ENCODE measurements at regions not wholly inside any gene's neighbourhood (a gene's known extent, or its start where the extent isn't known, plus 50 kb on each side); places are given as distances from the start of the nearest gene placed in this dataset.

DNA sequence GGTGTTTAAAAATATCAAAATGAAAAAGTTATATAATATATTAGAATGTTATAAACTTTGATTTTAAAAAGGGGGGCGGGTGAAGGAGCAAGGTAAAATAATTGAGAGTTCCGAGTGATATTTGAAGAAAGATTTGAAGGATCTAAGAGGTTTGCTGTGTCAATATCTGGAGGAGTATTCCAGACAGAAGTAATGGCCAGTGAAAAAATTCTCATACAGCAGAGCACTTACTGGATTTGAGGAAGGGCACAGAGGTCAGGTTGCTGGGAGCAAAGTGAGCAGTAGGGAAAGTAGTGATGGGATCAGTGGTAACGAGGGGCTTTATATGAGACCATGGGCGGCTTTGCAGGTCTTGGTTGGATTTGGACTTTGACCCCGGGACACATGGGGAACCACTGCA lies 531.5 kb downstream of the ADCYAP1 start:
- TF ChIP-seq EZH2phosphoT487 (IDR thresholded peaks at IDR 0.05; ENCODE audit: low read length) = no peak
- TF ChIP-seq, protein P1, sequence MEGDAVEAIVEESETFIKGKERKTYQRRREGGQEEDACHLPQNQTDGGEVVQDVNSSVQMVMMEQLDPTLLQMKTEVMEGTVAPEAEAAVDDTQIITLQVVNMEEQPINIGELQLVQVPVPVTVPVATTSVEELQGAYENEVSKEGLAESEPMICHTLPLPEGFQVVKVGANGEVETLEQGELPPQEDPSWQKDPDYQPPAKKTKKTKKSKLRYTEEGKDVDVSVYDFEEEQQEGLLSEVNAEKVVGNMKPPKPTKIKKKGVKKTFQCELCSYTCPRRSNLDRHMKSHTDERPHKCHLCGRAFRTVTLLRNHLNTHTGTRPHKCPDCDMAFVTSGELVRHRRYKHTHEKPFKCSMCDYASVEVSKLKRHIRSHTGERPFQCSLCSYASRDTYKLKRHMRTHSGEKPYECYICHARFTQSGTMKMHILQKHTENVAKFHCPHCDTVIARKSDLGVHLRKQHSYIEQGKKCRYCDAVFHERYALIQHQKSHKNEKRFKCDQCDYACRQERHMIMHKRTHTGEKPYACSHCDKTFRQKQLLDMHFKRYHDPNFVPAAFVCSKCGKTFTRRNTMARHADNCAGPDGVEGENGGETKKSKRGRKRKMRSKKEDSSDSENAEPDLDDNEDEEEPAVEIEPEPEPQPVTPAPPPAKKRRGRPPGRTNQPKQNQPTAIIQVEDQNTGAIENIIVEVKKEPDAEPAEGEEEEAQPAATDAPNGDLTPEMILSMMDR (IDR thresholded peaks at IDR 0.05; ENCODE audit: low read length) = no peak
